H1 (cell line): ENCODE measurements at regions not wholly inside any gene's neighbourhood (a gene's known extent, or its start where the extent isn't known, plus 50 kb on each side); places are given as distances from the start of the nearest gene placed in this dataset.

ENCODE experiments used
- CREB1 ChIP-seq: IDR thresholded peaks from 2 replicates; pipeline ENCODE4 v1.6.1; 2012; ENCODE audit warnings: inconsistent platforms
- MAFK ChIP-seq: IDR thresholded peaks from 2 replicates; pipeline ENCODE4 v1.6.1; 2012; ENCODE audit warnings: low read depth, mild to moderate bottlenecking, improper control_type of control experiment, low read length
- POLR2AphosphoS5 ChIP-seq: IDR thresholded peaks from 2 replicates; pipeline ENCODE4 v1.6.1; 2011; ENCODE audit warnings: low read depth, low read length
- RAD21 ChIP-seq, 2 experiments: IDR thresholded peaks in 1 of 2; conservative IDR thresholded peaks in 1 of 2; 2 replicates each; pipeline ENCODE4 v1.6.1; 2011; ENCODE audit warnings: low read depth in 2 of 2, low read length in 2 of 2, improper control_type of control experiment in 1 of 2, inconsistent platforms in 1 of 2, mild to moderate bottlenecking in 1 of 2, moderate library complexity in 1 of 2
- ZNF274 ChIP-seq: IDR thresholded peaks from 2 replicates; pipeline ENCODE4 v1.7.0; 2012; ENCODE audit warnings: low read length, borderline replicate concordance; ENCODE audit errors: extremely low read depth
- TF ChIP-seq, protein P1 (sequence below), 3 experiments: IDR thresholded peaks; 1 replicate in 2 of 3; 2 replicates in 1 of 3; pipeline versions ENCODE4 v1.5.1 to v1.6.1; 2011; ENCODE audit warnings: low read length in 3 of 3, mild to moderate bottlenecking in 3 of 3, inconsistent platforms in 2 of 3, low read depth in 1 of 3, moderate library complexity in 1 of 3; ENCODE audit not compliant: insufficient read depth in 1 of 3; ENCODE audit errors: control extremely low read depth in 1 of 3
- TF ChIP-seq, protein P2 (sequence below): IDR thresholded peaks from 2 replicates; pipeline ENCODE4 v1.6.1; 2011; ENCODE audit warnings: low read depth, mild to moderate bottlenecking, low read length; ENCODE audit not compliant: insufficient read depth
- TF ChIP-seq, protein P3 (sequence below): IDR thresholded peaks from 2 replicates; pipeline ENCODE4 v1.6.1; 2012; ENCODE audit warnings: inconsistent platforms

DNA sequence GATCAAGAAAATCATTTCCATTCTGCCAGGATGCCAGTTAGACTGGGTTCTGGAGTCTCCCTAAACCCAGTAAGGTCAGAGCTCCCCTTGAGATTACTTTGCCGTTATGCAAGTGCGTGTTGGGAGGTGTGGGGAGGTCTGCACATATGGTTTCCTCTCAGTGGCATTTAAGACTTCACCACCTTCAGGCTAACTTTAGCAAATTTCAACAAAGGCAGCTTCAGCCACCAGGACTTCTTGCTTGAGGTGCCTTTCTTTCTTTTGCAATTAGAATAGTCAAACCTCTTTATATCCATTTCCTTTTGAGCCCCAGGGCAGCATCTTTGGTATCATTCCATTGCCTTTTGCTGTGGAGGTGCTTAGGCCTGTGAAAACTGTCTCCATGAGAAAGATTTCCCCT lies 117.2 kb upstream of the CCND2 start:
- TF ChIP-seq, protein P1, sequence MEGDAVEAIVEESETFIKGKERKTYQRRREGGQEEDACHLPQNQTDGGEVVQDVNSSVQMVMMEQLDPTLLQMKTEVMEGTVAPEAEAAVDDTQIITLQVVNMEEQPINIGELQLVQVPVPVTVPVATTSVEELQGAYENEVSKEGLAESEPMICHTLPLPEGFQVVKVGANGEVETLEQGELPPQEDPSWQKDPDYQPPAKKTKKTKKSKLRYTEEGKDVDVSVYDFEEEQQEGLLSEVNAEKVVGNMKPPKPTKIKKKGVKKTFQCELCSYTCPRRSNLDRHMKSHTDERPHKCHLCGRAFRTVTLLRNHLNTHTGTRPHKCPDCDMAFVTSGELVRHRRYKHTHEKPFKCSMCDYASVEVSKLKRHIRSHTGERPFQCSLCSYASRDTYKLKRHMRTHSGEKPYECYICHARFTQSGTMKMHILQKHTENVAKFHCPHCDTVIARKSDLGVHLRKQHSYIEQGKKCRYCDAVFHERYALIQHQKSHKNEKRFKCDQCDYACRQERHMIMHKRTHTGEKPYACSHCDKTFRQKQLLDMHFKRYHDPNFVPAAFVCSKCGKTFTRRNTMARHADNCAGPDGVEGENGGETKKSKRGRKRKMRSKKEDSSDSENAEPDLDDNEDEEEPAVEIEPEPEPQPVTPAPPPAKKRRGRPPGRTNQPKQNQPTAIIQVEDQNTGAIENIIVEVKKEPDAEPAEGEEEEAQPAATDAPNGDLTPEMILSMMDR (IDR thresholded peaks at IDR 0.05; ENCODE audit: control extremely low read depth in 1 of 3, insufficient read depth in 1 of 3, low read depth in 1 of 3, low read length in 3 of 3), result no peak
- no peak for TF ChIP-seq ZNF274
- TF ChIP-seq, protein P2, sequence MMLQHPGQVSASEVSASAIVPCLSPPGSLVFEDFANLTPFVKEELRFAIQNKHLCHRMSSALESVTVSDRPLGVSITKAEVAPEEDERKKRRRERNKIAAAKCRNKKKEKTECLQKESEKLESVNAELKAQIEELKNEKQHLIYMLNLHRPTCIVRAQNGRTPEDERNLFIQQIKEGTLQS, result no peak
- no peak for TF ChIP-seq CREB1
- TF ChIP-seq POLR2AphosphoS5, result no peak
- TF ChIP-seq, protein P3, sequence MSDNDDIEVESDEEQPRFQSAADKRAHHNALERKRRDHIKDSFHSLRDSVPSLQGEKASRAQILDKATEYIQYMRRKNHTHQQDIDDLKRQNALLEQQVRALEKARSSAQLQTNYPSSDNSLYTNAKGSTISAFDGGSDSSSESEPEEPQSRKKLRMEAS, result no peak
- TF ChIP-seq RAD21 (IDR thresholded peaks at IDR 0.05 in 1 of 2, conservative IDR thresholded peaks at IDR 0.05 in 1 of 2; ENCODE audit: low read depth in 2 of 2, low read length in 2 of 2), result no peak
- TF ChIP-seq MAFK, result no peak
